GM18951 (cell line): ENCODE measurements at regions not wholly inside any gene's neighbourhood (a gene's known extent, or its start where the extent isn't known, plus 50 kb on each side); places are given as distances from the start of the nearest gene placed in this dataset.
A peak's percentile ranks its signal among the peaks of the same experiment; 100 is the strongest.

Experiments used
- POLR2A ChIP-seq: IDR thresholded peaks from 4 replicates; pipeline ENCODE4 v1.6.1; 2011; ENCODE audit warnings: mild to moderate bottlenecking; ENCODE audit not compliant: insufficient read length, insufficient read depth; ENCODE audit errors: extremely low read depth
- in situ Hi-C: fragments of 300-500 bp; cut with MboI; formaldehyde crosslinking; loops from one replicate; pipeline ENCODE4 v1.12.0; 2022; ENCODE audit warnings: low sequenced_read_pairs, mixed read lengths, inconsistent platforms; ENCODE audit not compliant: unreplicated experiment

DNA sequence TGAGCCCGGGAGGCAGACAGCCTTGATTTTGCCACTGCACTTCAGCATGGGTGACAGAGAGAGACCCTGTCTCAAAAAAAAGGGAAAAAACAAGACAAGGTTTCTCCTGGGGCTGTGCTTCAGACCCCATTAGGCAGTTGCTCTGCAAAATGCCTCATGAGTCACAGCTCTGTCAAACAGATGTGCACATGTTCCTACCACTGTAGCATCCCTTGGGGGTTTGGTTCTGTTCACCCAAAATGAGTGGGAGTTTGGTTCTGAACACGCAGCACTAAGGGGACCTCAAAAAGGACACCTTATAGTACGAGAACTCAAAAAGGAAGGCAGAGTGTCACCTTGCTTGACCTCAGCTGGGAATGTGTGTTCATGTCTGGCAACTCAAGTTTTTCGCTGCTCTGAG is 134.9 kb downstream of the RPIA start:
- TF ChIP-seq POLR2A: no peak
- in situ Hi-C loops: loop anchor here (25.0 kb wide), 2 partner anchors 311 to 1036 kb away; no protein-coding TSS in a partner anchor

DNA sequence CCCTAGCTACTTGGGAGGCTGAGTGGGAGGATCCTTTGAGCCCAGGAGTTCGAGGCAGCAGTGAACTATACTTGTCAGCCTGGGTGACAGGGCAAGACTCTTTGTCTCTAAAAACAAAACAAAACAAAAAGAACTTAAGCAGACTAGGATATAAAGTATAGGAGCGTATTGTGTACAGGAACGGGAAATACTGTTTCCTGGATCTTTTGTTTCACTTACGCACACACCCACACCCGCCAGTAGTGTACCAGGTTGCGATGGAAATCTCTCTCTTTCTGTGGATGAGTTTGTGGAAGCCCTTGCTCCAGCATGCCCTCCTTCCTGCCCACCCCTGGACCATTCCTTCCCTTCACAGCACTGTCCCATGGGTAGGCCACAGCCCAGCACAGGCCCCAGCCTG is 136.3 kb downstream of the RPIA start:
- no peak for TF ChIP-seq POLR2A
- in situ Hi-C loops: loop anchor here (25.0 kb wide), 2 partner anchors 309 to 1034 kb away; no protein-coding TSS in a partner anchor

DNA sequence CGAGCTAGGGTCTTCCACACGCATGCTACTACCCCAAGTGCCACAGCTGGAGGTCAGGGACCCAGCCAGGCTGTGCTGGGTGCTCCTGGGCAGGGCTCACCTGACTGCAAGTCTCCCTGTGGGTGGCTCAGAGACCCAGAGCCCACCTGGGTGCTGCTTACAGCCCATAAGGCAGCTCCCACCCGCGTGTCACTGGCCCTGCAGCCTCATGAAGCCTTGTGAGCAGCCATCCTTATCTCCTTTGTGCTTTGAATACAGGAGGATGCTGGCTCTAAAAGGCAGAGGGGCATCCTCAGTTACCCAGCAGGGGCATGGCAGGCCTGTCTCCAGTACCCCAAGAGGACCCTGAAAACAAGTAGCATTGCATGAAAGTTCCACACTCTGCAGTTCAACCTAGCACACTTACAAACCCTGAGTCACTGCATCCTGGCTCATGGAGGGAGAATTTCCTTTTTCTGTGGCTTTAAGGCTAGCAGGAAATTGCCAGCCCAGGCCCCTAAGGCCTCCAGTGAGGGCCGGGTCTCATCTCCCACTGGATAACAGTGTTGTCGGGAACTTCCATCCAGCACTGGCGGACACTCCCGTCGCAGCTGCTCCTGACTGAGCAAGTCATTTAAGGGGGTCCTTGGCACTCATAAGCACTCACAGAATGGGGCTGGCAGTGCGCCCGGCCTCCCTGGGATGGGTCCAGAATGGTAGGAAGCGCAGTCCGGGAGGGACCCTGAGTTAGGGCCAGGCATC is 137.1 kb downstream of the RPIA start:
- in situ Hi-C loops: loop anchor here (25.0 kb wide), 2 partner anchors 309 to 1034 kb away; no protein-coding TSS in a partner anchor
- TF ChIP-seq POLR2A: no peak

DNA sequence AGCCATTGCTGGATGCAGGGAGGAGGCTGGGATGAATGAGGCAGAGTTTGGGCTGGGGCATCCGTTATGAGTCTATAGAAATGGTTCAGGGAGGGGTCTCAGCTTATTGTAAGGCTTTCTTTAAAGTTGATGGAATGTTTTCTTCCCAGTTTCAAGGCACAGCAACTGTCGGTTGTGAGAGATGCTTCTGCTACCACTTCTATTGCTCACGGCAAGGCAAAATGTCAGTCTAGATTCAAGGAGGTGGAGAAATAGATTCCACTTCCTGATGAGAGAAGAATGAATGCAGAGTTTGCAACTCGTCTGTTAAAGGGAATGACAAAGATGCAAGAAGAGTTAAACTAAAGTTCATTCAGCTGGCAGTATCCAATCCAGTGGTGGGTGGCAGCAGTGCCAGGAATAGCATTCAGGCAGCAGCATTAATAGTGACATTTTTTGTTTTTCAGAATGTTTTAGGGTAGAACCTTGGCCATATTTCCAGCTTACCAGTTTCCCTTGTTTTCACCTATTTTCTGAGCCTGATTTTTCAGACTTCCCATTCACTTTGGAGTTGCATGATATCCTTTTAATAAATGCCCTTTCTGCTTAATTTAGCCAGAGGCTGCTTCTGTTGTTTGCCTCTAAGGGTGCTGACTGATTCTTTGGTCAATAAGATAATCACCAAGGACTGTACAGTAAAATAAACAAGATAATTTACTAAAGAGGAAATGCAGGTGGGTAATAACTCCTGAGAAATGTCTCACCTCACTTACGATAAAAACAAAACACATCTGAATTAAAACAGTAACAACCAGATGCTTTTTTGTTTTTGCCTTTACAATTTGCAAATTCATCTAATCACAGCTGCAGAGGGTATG is 138.4 kb downstream of the RPIA start:
- in situ Hi-C loops: loop anchor here (10.0 to 25.0 kb wide), 3 partner anchors 85 to 1032 kb away; no protein-coding TSS in a partner anchor
- TF ChIP-seq POLR2A: no peak

GRCh38 chr2:88831071-88831791 is 139.8 kb downstream of the RPIA start:
- TF ChIP-seq POLR2A: no peak
- in situ Hi-C loops: loop anchor here (10.0 to 25.0 kb wide), 3 partner anchors 86 to 1031 kb away; no protein-coding TSS in a partner anchor

- in situ Hi-C loops: loop anchor here (10.0 to 25.0 kb wide), 3 partner anchors 87 to 1030 kb away; no protein-coding TSS in a partner anchor
- peak; percentile 46 for TF ChIP-seq POLR2A
Measured at GRCh38 chr2:88831792-88832248, 140.3 kb downstream of the RPIA start.

DNA sequence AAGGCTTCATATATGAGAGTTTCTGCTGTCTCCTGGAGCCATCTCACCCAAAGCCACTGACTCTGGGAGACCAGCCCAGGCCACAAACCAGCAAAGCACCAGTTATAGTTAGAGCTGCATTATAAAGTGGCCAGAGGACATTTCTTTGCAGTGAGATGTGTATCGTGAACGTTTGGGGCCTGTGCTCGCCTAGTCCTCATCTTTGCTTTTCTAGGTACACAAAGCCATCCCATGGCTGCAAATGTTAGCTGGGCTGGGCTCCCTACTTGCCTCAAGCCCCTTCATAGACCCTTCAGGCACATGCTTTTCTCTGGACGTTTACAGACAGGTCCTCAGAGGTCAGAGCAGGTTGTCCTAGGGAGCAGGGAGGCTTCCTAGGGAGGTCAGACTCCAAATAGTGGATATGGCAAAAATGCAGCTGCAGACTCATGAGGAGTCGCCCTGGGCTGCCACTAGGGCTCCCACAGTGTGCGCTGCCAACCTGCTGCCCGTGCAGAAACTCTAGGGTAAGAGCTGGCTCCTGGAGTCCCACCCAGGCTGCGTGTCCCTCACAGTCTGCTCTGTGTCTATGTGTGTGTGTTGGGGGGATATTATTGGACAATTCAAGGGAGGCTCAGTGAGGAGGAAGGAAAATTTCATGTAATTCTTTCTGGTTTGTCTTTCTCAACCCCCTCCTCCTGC is 141.0 kb downstream of the RPIA start:
- in situ Hi-C loops: loop anchor here (10.0 to 25.0 kb wide), 3 partner anchors 88 to 1030 kb away; no protein-coding TSS in a partner anchor
- TF ChIP-seq POLR2A: peak; percentile 53

- in situ Hi-C loops: loop anchor here (10.0 to 25.0 kb wide), 3 partner anchors 88 to 1029 kb away; no protein-coding TSS in a partner anchor
Measured at GRCh38 chr2:88832992-88833389, 141.5 kb downstream of the RPIA start.

GRCh38 chr2:88834376-88834775 is 142.9 kb downstream of the RPIA start:
- TF ChIP-seq POLR2A: no peak
- in situ Hi-C loops: loop anchor here (10.0 to 25.0 kb wide), 3 partner anchors 90 to 1028 kb away; no protein-coding TSS in a partner anchor

More at GRCh38 chr2:88832992-88833389, 141.5 kb downstream of the RPIA start:
- TF ChIP-seq POLR2A: no peak

DNA sequence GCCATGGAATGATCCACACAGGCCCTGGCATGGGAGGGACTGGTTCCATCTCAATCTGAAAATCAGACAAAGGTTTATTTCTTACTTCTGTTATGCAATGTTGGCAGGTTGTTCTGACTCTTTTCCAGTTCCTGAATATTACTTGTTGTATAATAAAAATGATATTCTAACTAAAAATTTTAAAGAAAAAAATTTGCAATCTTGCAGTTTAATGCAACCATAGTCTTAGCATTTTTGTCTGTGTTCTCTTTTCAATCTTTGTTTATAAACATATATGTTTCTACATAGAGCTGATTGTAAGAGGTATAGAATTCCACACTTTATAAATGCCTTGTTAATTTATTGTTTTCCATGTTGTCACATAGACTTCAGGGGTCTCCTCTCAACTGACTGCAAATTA is 143.4 kb downstream of the RPIA start:
- in situ Hi-C loops: loop anchor here (10.0 to 25.0 kb wide), 3 partner anchors 90 to 1027 kb away; no protein-coding TSS in a partner anchor
- no peak for TF ChIP-seq POLR2A

DNA sequence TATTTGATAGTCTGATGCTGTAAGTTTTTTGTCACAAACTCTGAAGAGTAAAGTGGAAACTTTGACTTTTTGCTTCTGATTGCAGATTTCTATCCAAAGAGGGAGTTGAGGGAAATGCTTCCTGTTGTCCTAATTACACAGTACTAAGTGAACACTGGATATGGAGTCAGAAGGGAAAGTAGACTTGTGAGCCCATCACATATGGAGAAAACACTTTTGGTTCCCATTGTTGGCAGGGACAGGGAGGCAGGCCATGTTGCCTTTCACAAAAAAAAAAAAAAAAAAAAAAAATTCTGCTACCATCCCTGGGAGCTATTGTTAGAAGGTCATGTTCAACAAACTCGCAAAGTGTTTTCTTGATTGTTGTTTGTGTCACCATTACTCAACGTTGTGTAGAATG is 144.3 kb downstream of the RPIA start:
- TF ChIP-seq POLR2A: no peak
- in situ Hi-C loops: loop anchor here (10.0 to 25.0 kb wide), 3 partner anchors 91 to 1027 kb away; no protein-coding TSS in a partner anchor

DNA sequence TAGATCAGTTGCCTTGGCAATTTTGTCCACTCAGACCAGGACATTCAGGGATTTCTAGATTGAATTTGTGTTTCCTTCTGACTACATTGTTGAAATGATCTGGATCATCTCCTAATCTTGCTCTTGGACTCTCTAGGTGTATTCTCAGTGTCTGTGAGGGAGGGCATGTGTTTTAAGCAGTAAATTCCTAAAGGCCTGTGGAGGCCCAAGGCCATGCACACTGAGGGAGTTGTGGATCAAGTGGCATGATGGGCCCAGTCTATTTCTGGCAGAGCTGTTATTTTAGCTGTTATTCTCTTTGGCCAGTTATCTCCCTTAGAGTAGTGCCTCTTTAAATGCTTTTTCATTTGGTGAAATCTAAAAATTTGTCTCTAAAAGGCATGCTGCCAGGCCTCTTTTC is 144.9 kb downstream of the RPIA start:
- in situ Hi-C loops: loop anchor here (10.0 to 25.0 kb wide), 3 partner anchors 92 to 1026 kb away; no protein-coding TSS in a partner anchor

More for the DNA sequence above, 144.9 kb downstream of the RPIA start:
- peak; percentile 1 for TF ChIP-seq POLR2A
